B cell (primary cell): ENCODE measurements at regions not wholly inside any gene's neighbourhood (a gene's known extent, or its start where the extent isn't known, plus 50 kb on each side); places are given as distances from the start of the nearest gene placed in this dataset.

ENCODE experiments used
- ATAC-seq: fragments of 200-7000 bp; cut with Tn5 transposase; one replicate; pipeline ENCODE4 v1.10.0; 2021; ENCODE audit warnings: low read depth, mild to moderate bottlenecking, moderate number of reproducible peaks, moderate library complexity
- CTCF ChIA-PET: fragments of 350-600 bp; sonication (Branson Sonifier 250); formaldehyde crosslinking; loops from one replicate; lab custom pipeline; 2021; ENCODE audit warnings: antibody characterized with exemption, inconsistent platforms; lab: Charles Lee
- POLR2A ChIA-PET: fragments of 350-600 bp; sonication (Branson Sonifier 250); formaldehyde crosslinking; loops from one replicate; lab custom pipeline; 2021; ENCODE audit warnings: antibody characterized with exemption; lab: Charles Lee
- DNase-seq: peaks from one replicate; pipeline ENCODE4 v3.0.0; 2013
- H2AFZ ChIP-seq: 2 replicates; pipeline ENCODE4 v1.6.1; 2012; ENCODE audit warnings: mild to moderate bottlenecking, low read depth, low read length; ENCODE audit not compliant: insufficient read depth, poor library complexity, severe bottlenecking
- H3K27ac ChIP-seq, 2 donors: 1 replicate in 1 of 2; 2 replicates in 1 of 2; pipeline ENCODE4 v1.5.1; 2012 to 2013; ENCODE audit warnings: low read length in 2 of 2, mild to moderate bottlenecking in 2 of 2, moderate library complexity in 1 of 2
- H3K27me3 ChIP-seq, 4 experiments: fragments of 200-600 bp in 1 of 4; sonication (generic) in 1 of 4; replicated peaks in 1 of 4; 1 replicate in 2 of 4; 2 replicates in 2 of 4; pipeline versions ENCODE4 v1.6.1 to v1.7.0; 2013 to 2016; ENCODE audit warnings: low read length in 3 of 4, mild to moderate bottlenecking in 2 of 4, mixed read lengths in 1 of 4, moderate library complexity in 1 of 4; ENCODE audit not compliant: insufficient read depth in 4 of 4, control insufficient read depth in 3 of 4; ENCODE audit errors: control extremely low read depth in 1 of 4
- H3K36me3 ChIP-seq, 2 experiments: replicated peaks in 1 of 2; 1 replicate in 1 of 2; 2 replicates in 1 of 2; pipeline versions ENCODE4 v1.6.1 to v1.7.1; 2013; ENCODE audit warnings: low read length in 1 of 2; ENCODE audit not compliant: insufficient read depth in 2 of 2, control insufficient read depth in 1 of 2; ENCODE audit errors: control extremely low read depth in 1 of 2, extremely low read depth in 1 of 2
- H3K4me1 ChIP-seq, 2 donors: fragments of 200-600 bp in 1 of 2; sonication (generic) in 1 of 2; 1 replicate in 1 of 2; 2 replicates in 1 of 2; pipeline versions ENCODE4 v1.5.1 to v1.6.1; 2013 to 2017; ENCODE audit warnings: low read length in 2 of 2; ENCODE audit not compliant: control insufficient read depth in 2 of 2, insufficient read depth in 2 of 2
- H3K4me2 ChIP-seq: replicated peaks from 2 replicates; pipeline ENCODE3; 2012; ENCODE audit warnings: mild to moderate bottlenecking, low read depth, low read length; ENCODE audit not compliant: poor library complexity, severe bottlenecking
- H3K4me3 ChIP-seq, 5 experiments: fragments of 200-600 bp in 1 of 5; sonication (generic) in 1 of 5; 1 replicate in 3 of 5; 2 replicates in 2 of 5; pipeline versions ENCODE4 v1.5.1 to v1.7.0; 2011 to 2016; ENCODE audit warnings: low read length in 4 of 5, mild to moderate bottlenecking in 4 of 5, low read depth in 2 of 5, control low read depth in 1 of 5, moderate library complexity in 1 of 5; ENCODE audit not compliant: insufficient read depth in 1 of 5; ENCODE audit errors: control extremely low read depth in 1 of 5, extremely low read depth in 1 of 5
- H3K79me2 ChIP-seq: fragments of 200-600 bp; sonication (generic); one replicate; pipeline ENCODE4 v1.6.0; 2016; ENCODE audit warnings: low read length; ENCODE audit not compliant: control insufficient read depth, insufficient read depth
- H3K9ac ChIP-seq: fragments of 200-600 bp; sonication (generic); 2 replicates; pipeline ENCODE4 v1.6.1; 2017; ENCODE audit warnings: mild to moderate bottlenecking, low read length, moderate library complexity
- H3K9me3 ChIP-seq, 3 donors: one replicate each; pipeline versions ENCODE4 v1.6.1 to v1.7.1; 2013; ENCODE audit warnings: low read length in 2 of 3; ENCODE audit not compliant: control insufficient read depth in 2 of 3, insufficient read depth in 1 of 3; ENCODE audit errors: control extremely low read depth in 1 of 3
- H4K20me1 ChIP-seq: 2 replicates; pipeline ENCODE4 v1.6.0; 2012; ENCODE audit warnings: mild to moderate bottlenecking, low read length; ENCODE audit not compliant: insufficient read depth, control insufficient read depth, poor library complexity, severe bottlenecking
- H3K27ac Mint-ChIP-seq: one replicate; pipeline ENCODE4 v1.8.0; 2021; ENCODE audit warnings: mixed read lengths
- H3K27me3 Mint-ChIP-seq: one replicate; pipeline ENCODE4 v1.8.0; 2021; ENCODE audit warnings: mixed read lengths
- H3K4me1 Mint-ChIP-seq: one replicate; pipeline ENCODE4 v1.8.0; 2021; ENCODE audit warnings: mixed read lengths
- H3K4me3 Mint-ChIP-seq: one replicate; pipeline ENCODE4 v1.8.0; 2021; ENCODE audit warnings: mixed read lengths
- H3K9me3 Mint-ChIP-seq: one replicate; pipeline ENCODE4 v1.8.0; 2022; ENCODE audit warnings: mixed read lengths; ENCODE audit not compliant: insufficient read depth
- CTCF ChIP-seq: fragments of 200-600 bp; IDR thresholded peaks from one replicate; pipeline ENCODE4 v1.8.0; 2022; ENCODE audit warnings: antibody characterized with exemption, mild to moderate bottlenecking
- EZH2 ChIP-seq: IDR thresholded peaks from 2 replicates; pipeline ENCODE4 v1.6.1; 2012; ENCODE audit warnings: borderline replicate concordance, low read depth, mild to moderate bottlenecking, moderate library complexity, low read length; ENCODE audit not compliant: insufficient read depth, poor library complexity, severe bottlenecking
- WGBS: methylation state at CpG from one replicate; pipeline ENCODE4 v1.1.5; 2013; ENCODE audit warnings: missing lambda C conversion rate; ENCODE audit not compliant: insufficient coverage; 5-methylcytosine and 5-hydroxymethylcytosine counted together
- intact Hi-C: fragments of 100-400 bp; cut with micrococcal nuclease; formaldehyde crosslinking; loops from one replicate; pipeline ENCODE4 v1.10.0; 2022

- Histone ChIP-seq H2AFZ (no peak overlapping the region), H3K27me3 (no peaks in the 10 kb centered on the region), H3K79me2 (no peaks in the 10 kb centered on the region), H3K4me3 (no peak overlapping the region), H3K4me1 (no peaks in the 10 kb centered on the region), H3K27ac (no peak overlapping the region), H4K20me1 (no peaks in the 10 kb centered on the region), H3K9ac (no peak overlapping the region), H3K9me3 (peaks cover 0 to 7% (median 0%) of the 10 kb centered on the region in 3 donors), H3K4me2 (no peak overlapping the region), H3K36me3 (no peaks in the 10 kb centered on the region)
- Mint-ChIP-seq H3K27me3 (no peaks in the 10 kb centered on the region), H3K9me3 (no peaks in the 10 kb centered on the region), H3K4me3 (no peak overlapping the region), H3K4me1 (no peaks in the 10 kb centered on the region), H3K27ac (no peak overlapping the region)
- DNase-seq: no peak
- WGBS: 80% methylated on average over 1 of the region's 3 CpGs
- CTCF ChIA-PET: no interaction called here
- intact Hi-C loops: no loop called here
- TF ChIP-seq EZH2 (no peak), CTCF (no peak)
- POLR2A ChIA-PET: no interaction called here
- ATAC-seq: no peak
Measured at GRCh38 chr12:27871946-27872345, 91.9 kb upstream of the MANSC4 start.

GRCh38 chr12:27870939-27871338 is 90.9 kb upstream of the MANSC4 start:
- Histone ChIP-seq H4K20me1 (no peaks in the 10 kb centered on the region), H3K4me3 (no peak overlapping the region), H3K4me1 (no peaks in the 10 kb centered on the region), H2AFZ (no peak overlapping the region), H3K9ac (no peak overlapping the region), H3K4me2 (no peak overlapping the region), H3K36me3 (no peaks in the 10 kb centered on the region), H3K79me2 (no peaks in the 10 kb centered on the region), H3K27me3 (no peaks in the 10 kb centered on the region), H3K27ac (no peak overlapping the region), H3K9me3 (peaks cover 0 to 7% (median 0%) of the 10 kb centered on the region in 3 donors)
- TF ChIP-seq CTCF: no peak
- TF ChIP-seq EZH2: no peak
- POLR2A ChIA-PET: no interaction called here
- intact Hi-C loops: no loop called here
- CTCF ChIA-PET: no interaction called here
- H3K4me1 Mint-ChIP-seq: no peaks in the 10 kb centered on the region
- DNase-seq (no peak), ATAC-seq (no peak)
- H3K4me3 Mint-ChIP-seq: no peak overlapping the region
- 86% methylated on average over 1 of the region's 4 CpGs for WGBS
- H3K27me3 Mint-ChIP-seq: no peaks in the 10 kb centered on the region
- no peaks in the 10 kb centered on the region for H3K9me3 Mint-ChIP-seq
- no peak overlapping the region for H3K27ac Mint-ChIP-seq
